Effector memory CD8-positive, alpha-beta T cell (primary cell): ENCODE measurements at regions not wholly inside any gene's neighbourhood (a gene's known extent, or its start where the extent isn't known, plus 50 kb on each side); places are given as distances from the start of the nearest gene placed in this dataset.
"Not testable (repeated sequence)": the region's sequence is repeated elsewhere in the genome, so short reads cannot be mapped to it uniquely, and the experiment has no call there.

Experiments used
- ATAC-seq: fragments of 150-1000 bp; cut with Tn5 transposase; replicated peaks from 2 replicates; pipeline ENCODE4 v1.10.0; 2021; ENCODE audit warnings: mild to moderate bottlenecking, moderate library complexity
- DNase-seq, 3 experiments: peaks; one replicate each; pipeline ENCODE4 v3.0.0; 2021
- H3K27ac Mint-ChIP-seq, 2 donors: one replicate each; pipeline ENCODE4 v1.8.0; 2022; ENCODE audit warnings: mild to moderate bottlenecking in 2 of 2, mixed read lengths in 2 of 2, moderate library complexity in 2 of 2
- H3K27me3 Mint-ChIP-seq, 2 donors: one replicate each; pipeline ENCODE4 v1.8.0; 2022; ENCODE audit warnings: mixed read lengths in 2 of 2
- H3K36me3 Mint-ChIP-seq: one replicate; pipeline ENCODE4 v1.8.0; 2022; ENCODE audit warnings: mild to moderate bottlenecking, moderate library complexity, mixed read lengths; ENCODE audit not compliant: insufficient read depth
- H3K4me1 Mint-ChIP-seq, 2 donors: one replicate each; pipeline ENCODE4 v1.8.0; 2022; ENCODE audit warnings: low read depth in 2 of 2, mixed read lengths in 2 of 2
- H3K4me3 Mint-ChIP-seq, 2 donors: one replicate each; pipeline ENCODE4 v1.8.0; 2022; ENCODE audit warnings: mild to moderate bottlenecking in 2 of 2, mixed read lengths in 2 of 2, moderate library complexity in 2 of 2
- H3K9me3 Mint-ChIP-seq, 2 donors: one replicate each; pipeline ENCODE4 v1.8.0; 2022; ENCODE audit warnings: mixed read lengths in 2 of 2

GRCh38 chr7:46751927-46752723 is 829.8 kb downstream of the TNS3 start:
- H3K27me3 Mint-ChIP-seq, H3K36me3 Mint-ChIP-seq, H3K27ac Mint-ChIP-seq, H3K4me3 Mint-ChIP-seq, ATAC-seq, H3K4me1 Mint-ChIP-seq, DNase-seq: not testable (repeated sequence)
- H3K9me3 Mint-ChIP-seq: peaks cover 11 to 19% of the 10 kb centered on the region in 2 donors

GRCh38 chr7:46751471-46751870 is 830.4 kb upstream of the IGFBP3 start:
- H3K4me1 Mint-ChIP-seq: no peaks in the 10 kb centered on the region
- no peaks in the 10 kb centered on the region for H3K36me3 Mint-ChIP-seq
- DNase-seq (no peak), ATAC-seq (no peak)
- peaks cover 14 to 25% of the 10 kb centered on the region in 2 donors for H3K9me3 Mint-ChIP-seq
- no peaks in the 10 kb centered on the region for H3K27me3 Mint-ChIP-seq
- H3K27ac Mint-ChIP-seq: no peak overlapping the region
- no peak overlapping the region for H3K4me3 Mint-ChIP-seq

- Mint-ChIP-seq H3K27ac (no peak overlapping the region), H3K4me3 (no peak overlapping the region), H3K9me3 (peaks cover 15 to 28% of the 10 kb centered on the region in 2 donors), H3K4me1 (no peaks in the 10 kb centered on the region), H3K27me3 (no peaks in the 10 kb centered on the region), H3K36me3 (no peaks in the 10 kb centered on the region)
- DNase-seq: no peak
- ATAC-seq: no peak
Observed at GRCh38 chr7:46750321-46750865, 829.3 kb upstream of the IGFBP3 start.

GRCh38 chr7:46747869-46748576 is 827.0 kb upstream of the IGFBP3 start:
- H3K9me3 Mint-ChIP-seq: peaks cover 10 to 28% of the 10 kb centered on the region in 2 donors
- ATAC-seq (no peak), DNase-seq (no peak)
- H3K4me1 Mint-ChIP-seq: no peaks in the 10 kb centered on the region
- H3K27ac Mint-ChIP-seq: no peak overlapping the region
- H3K36me3 Mint-ChIP-seq: no peaks in the 10 kb centered on the region
- no peak overlapping the region for H3K4me3 Mint-ChIP-seq
- H3K27me3 Mint-ChIP-seq: no peaks in the 10 kb centered on the region

DNA sequence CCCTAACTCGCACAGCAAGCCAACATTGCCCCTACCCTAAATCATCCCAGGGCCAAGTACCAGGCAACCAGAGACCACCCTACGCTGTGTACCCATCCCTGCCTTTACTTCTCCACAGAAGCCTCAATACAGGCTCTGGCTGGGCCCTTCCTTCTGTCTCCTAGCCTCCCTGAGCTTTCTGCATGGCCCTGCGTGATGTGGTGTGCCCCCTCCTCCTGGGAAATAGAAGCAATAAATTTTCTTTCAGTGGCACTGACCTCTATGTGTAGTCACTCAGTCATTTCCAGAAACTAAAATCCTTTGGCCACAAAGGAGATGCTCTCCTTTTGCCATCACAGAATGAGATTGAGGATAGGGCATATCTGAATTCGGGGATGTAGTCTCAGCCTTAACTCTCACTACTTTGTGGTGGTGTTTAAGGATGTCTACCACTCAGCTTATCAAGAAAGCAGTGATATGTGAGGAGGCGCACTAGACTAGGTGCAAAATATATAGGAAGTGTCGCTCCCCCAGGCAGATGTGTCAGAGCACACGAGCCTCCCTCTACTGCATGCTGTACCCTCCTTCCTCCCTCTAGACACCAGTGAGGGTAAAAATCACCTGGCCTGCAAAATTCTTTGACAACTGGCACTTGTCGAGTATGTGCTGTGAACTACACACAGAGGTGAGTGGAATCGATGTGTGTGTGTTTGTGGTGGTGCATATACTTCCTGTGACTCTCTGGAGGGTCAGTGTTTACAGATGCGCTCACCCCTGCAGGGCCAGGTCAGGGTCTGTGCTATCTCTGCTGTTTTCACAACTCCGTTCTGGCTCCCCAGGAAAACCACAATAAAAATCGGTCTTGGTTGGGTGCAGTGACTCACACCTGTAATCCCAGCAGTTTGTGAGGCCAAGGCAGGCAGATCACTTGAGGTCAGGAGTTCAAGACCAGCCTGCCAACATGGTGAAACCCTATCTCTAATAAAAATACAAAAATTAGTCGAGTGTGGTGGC is 825.9 kb upstream of the IGFBP3 start:
- DNase-seq (no peak), ATAC-seq (no peak)
- Mint-ChIP-seq H3K27me3 (no peaks in the 10 kb centered on the region), H3K4me3 (no peak overlapping the region), H3K36me3 (no peaks in the 10 kb centered on the region), H3K4me1 (no peaks in the 10 kb centered on the region), H3K27ac (no peak overlapping the region), H3K9me3 (peaks cover 10 to 27% of the 10 kb centered on the region in 2 donors)

GRCh38 chr7:46745707-46746090 is 824.6 kb upstream of the IGFBP3 start:
- Mint-ChIP-seq H3K9me3 (peaks cover 8 to 17% of the 10 kb centered on the region in 2 donors), H3K4me3 (no peak overlapping the region), H3K4me1 (no peaks in the 10 kb centered on the region), H3K36me3 (no peaks in the 10 kb centered on the region), H3K27me3 (no peaks in the 10 kb centered on the region), H3K27ac (no peak overlapping the region)
- DNase-seq (no peak), ATAC-seq (no peak)

DNA sequence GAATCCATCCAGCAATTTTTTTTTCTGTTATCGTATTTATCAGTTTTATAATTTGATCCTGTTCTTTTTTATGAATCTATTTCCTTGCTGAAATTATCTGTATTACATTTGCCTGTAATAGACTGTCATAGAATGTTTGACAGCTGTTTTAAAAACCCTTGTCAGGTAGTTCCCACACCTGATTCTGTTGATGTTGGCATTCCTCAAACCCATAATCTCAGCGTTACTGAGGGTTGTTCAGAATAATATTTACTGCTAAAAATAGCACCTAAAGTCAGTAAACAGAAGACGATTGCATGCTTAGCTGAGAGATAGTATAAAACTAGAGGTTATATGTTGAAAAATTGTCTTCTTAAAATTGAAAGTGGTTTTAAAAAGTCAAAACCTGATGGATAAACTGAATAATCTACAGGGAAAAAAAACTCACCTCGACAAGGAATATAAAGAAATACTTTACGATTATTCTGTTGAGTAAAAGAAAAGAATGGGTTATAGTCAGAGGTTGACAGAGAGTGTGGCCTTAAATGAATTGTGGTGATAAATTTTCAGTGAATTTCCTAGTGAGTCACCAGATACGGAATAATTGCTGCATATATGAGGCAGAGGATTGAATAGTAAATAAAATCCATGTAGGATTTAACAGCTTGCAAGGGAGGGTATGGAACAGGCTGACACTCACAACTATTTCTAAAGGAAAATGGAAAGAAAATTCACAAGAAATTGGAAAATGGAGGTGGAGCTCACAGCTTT is 824.1 kb upstream of the IGFBP3 start:
- no peak overlapping the region for H3K27ac Mint-ChIP-seq
- no peak for DNase-seq

DNA sequence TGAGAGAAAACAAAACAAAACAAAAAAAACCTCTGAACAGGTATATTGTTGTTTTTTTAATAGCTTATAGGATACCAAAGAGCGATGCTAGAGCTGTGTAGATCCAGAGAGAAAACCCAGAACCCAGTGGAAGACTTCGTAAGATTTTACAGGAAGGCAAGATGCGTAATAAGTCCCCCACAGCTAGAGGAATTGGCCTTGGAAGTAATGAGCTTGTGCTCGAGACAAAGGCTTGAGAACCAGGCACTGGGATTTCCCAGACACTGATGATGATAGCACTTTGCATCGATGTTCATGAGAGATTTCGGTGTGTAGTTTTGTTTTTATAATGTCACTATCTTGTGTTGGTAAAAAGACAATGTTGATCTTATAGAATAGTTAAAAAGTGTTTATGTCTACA is 821.5 kb upstream of the IGFBP3 start:
- Mint-ChIP-seq H3K27me3 (no peaks in the 10 kb centered on the region), H3K4me1 (no peaks in the 10 kb centered on the region), H3K27ac (no peak overlapping the region), H3K4me3 (no peak overlapping the region), H3K36me3 (no peaks in the 10 kb centered on the region), H3K9me3 (peaks cover 4 to 9% of the 10 kb centered on the region in 2 donors)
- no peak for DNase-seq
- ATAC-seq: no peak

More for the DNA sequence above, 824.1 kb upstream of the IGFBP3 start:
- no peak for ATAC-seq
- Mint-ChIP-seq H3K4me3 (no peak overlapping the region), H3K4me1 (no peaks in the 10 kb centered on the region), H3K27me3 (no peaks in the 10 kb centered on the region), H3K9me3 (peaks cover 5 to 12% of the 10 kb centered on the region in 2 donors), H3K36me3 (no peaks in the 10 kb centered on the region)

DNA sequence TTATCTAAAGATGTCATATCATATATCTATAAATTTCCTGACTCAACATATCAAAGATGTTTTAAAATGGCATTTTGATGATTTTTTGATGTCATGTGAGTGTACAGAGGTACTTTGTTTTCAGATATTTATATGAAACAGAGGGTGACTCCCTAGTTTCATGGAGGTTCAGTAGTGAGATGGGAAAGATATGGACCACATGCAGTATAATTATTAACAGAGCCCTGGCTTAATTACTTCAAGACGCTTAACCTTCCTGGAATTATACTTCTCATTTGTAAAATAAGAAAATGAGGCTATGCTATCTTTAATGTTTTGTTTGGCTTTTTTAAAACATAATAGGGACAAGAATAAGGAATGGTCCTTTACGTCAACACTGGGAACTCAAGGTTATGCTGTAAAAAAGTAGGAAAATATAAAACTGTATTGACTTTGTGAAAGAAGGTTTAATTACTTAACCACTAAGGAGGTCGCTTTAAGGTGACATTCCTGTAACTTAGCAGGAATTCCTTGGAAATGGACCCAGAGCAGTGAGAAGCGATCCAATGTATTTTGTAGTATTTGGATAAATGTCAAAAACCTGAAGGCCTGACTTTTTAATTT is 821.0 kb upstream of the IGFBP3 start:
- Mint-ChIP-seq H3K27me3 (no peaks in the 10 kb centered on the region), H3K36me3 (no peaks in the 10 kb centered on the region), H3K27ac (no peak overlapping the region), H3K9me3 (peaks cover 4 to 9% of the 10 kb centered on the region in 2 donors), H3K4me3 (no peak overlapping the region), H3K4me1 (no peaks in the 10 kb centered on the region)
- ATAC-seq: no peak
- no peak for DNase-seq

DNA sequence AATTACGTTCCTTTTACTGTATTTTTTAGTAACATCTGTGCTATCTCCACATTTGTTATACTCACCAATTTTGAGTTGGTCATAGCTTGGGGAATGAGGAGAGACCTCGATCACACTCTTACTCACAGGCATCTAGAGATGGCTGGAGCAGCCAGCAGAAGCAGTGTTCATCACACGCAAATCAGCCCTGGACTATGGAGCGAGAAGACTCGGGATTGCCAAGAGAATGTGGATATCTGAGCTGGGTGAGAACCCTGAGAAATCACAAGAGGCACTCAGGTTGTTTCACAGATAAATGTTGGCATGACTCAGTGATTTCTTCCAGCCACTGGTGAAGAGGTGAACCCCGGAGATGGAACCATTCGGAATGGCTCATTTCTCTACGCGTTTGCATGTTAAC is 820.1 kb upstream of the IGFBP3 start:
- no peak for ATAC-seq

DNA sequence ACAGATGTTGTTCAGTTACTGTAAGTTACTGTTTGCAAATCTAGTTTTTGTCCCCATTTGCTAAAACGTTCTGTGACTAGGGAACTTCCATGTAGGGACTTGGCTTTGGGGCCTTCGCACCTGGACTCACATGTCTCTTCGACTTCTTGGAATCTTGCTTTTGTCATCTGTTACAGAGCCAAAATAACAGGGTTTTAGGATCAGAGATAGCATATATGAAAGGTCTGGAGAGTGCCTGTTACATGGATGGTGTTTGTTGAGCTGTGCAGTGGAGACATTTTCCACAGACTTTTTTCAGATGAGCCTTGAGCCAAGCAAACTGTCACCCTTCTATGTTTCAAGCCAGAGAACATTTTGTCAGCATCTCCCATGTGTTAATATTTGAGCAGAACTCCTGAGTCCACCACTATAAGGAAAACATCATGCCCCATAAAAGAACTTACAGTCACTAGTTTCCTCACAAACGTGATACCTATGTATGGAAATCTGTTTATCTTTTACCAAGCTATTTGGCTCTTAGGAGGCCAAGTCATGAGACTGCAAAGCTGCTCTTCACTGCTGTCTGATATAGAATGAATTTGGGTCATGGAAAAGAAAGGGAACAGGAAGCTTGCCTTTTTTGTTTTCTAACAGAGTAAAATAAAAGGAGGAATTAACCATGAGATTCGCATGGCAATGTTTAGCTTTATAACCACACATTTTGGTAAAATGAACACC is 818.6 kb upstream of the IGFBP3 start:
- Mint-ChIP-seq H3K4me1 (no peaks in the 10 kb centered on the region), H3K36me3 (no peaks in the 10 kb centered on the region), H3K27ac (no peak overlapping the region), H3K27me3 (no peaks in the 10 kb centered on the region), H3K4me3 (no peak overlapping the region), H3K9me3 (peaks cover 0 to 2% of the 10 kb centered on the region in 2 donors)
- ATAC-seq (no peak), DNase-seq (no peak)

More for the DNA sequence above, 820.1 kb upstream of the IGFBP3 start:
- no peaks in the 10 kb centered on the region for H3K27me3 Mint-ChIP-seq
- H3K36me3 Mint-ChIP-seq: no peaks in the 10 kb centered on the region
- no peak for DNase-seq
- H3K27ac Mint-ChIP-seq: no peak overlapping the region
- no peaks in the 10 kb centered on the region for H3K4me1 Mint-ChIP-seq
- no peak overlapping the region for H3K4me3 Mint-ChIP-seq
- peaks cover under 1 to 2% of the 10 kb centered on the region in 2 donors for H3K9me3 Mint-ChIP-seq

DNA sequence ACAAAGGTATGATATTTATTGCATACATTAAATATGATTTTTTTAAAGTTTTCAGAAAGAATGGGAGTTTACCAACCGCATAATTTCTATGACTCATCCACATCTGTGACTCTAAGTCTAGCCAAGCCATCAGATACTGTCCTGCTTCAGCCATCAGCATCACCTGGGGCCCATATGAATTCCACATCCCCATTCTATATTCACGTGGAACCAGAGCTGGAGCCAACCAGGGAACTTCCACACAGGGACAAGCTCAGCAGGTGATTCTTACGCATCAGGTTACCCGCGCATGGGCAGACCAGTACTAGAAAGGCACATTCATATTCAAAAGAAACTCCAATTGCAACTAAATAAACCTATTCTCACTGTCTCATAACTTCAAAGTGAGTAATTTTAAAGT is 817.7 kb upstream of the IGFBP3 start:
- Mint-ChIP-seq H3K4me3 (no peak overlapping the region), H3K27ac (no peak overlapping the region), H3K27me3 (no peaks in the 10 kb centered on the region)

More for the DNA sequence above, 817.7 kb upstream of the IGFBP3 start:
- Mint-ChIP-seq H3K36me3 (no peaks in the 10 kb centered on the region), H3K9me3 (peaks cover 0 to 2% of the 10 kb centered on the region in 2 donors), H3K4me1 (no peaks in the 10 kb centered on the region)
- no peak for DNase-seq
- no peak for ATAC-seq
